NCI-H526 treated with DMSO at 0.1 percent for 48 hours (cell line): ENCODE measurements at regions not wholly inside any gene's neighbourhood (a gene's known extent, or its start where the extent isn't known, plus 50 kb on each side); places are given as distances from the start of the nearest gene placed in this dataset.
A peak's percentile ranks its signal among the peaks of the same experiment; 100 is the strongest.

Source experiments
- DNase-seq: peaks from one replicate; lab custom pipeline; 2025; lab: John Stamatoyannopoulos, UW

DNA sequence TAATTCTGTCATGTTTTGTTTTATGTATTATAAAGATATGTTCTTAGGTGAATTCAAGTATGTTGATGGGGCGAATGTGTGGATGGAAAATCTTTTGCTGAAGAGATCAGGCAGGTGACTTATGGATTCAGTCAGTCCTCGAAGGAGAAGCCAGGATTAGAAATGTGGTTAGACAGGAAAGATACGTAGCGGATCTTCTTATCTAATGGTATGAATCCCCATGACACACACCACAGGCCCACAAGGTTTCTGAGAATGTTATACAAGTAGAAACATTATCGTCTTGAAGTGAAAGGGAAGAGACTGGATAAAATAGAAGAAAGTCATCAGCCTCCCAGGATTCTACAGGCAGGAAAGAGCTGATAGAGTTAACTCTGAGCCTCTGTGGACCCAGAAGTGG, 69.0 kb upstream of the RFXAP start:
- no peak for DNase-seq

DNA sequence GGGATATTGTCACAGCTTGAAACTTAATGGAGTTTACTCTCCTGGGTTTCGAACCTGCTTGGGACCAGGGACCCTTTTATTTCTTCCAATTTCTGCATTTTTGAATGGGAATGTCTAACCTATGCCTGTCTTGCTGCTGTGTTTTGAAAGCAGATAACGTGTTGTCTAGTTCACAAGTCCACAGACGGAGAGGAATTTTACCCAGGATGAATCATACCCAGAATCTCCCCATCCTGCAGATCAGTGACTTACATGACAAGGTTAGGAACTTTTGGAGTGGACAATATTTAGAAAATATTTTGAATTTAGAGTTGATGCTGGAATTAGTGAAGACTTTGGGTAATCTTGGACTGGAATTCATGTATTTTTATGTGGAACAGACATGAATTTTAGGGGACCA, 68.6 kb upstream of the RFXAP start:
- DNase-seq: no peak

DNA sequence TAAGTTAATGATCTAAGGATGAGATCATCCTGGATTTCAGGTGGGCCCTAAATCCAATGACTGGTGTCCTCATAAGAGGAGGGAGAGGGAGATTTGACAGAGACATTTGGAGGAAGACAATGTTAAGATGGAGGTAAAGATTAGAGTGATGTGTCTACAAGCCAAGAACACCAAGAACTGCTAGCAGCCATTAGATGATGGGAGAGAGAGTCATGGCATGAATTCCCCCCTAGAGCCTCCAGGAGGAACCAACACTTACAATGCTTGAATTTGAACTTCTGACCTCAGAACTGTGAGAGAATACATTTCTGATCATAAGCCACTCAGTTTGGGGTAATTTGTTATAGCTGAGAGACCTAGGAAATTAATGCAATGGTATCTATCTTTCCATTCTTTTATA, 68.1 kb upstream of the RFXAP start:
- no peak for DNase-seq

DNA sequence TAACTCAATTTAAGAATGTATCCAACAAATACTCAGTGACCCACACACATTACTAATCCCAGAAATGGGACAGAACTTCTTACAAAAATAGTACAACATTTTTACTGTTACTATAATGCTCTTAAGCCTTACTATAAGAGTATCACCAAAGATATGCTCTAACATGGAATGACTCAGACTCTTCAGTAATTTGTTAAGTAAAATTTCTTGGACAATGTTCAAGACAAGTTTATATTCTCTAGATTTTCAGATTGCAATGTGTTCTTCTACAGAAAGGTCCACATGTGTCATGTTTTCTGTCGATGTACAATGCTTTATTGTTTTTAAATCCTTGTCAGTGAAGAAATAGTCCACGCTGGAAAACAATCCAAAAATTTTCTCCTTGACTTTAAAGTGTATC, 66.3 kb upstream of the RFXAP start:
- no peak for DNase-seq

DNA sequence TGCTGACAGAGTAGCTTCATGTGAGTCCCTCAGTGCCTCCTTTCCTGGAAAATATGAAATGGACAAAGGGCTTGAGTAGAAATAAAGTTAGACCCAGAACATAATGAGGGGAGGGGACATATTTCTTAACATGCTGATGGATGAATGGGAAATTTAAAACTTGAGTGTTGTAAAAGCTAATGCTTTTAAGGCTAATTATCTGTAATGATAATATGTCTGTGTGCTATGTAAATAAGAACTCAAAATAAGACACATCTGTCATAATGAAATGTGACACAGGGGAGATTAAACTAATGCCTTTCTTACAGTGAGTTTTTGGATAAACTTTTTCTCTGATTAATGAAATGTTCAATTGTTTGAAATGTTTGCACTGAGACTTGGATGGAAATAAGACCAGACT, 65.8 kb upstream of the RFXAP start:
- no peak for DNase-seq

DNA sequence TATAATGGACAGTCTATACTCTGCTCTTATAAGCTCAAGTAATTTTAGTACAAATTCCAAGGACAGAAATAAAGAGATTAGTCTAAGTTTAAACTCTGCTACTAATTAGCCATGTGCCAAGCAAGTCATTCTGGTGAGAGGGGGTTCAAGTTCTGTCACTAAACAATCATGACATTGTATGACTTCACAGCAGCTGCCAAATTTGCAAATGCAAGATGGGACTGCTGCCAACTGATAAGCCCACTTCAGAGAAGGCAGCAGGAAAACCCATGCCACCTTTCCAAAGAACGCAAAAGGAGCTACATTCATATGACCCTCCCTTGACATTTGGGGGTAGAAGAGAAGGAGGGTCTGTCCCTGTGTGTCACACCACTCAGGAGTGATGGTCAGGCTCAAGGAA, 60.7 kb upstream of the RFXAP start:
- DNase-seq: peak; percentile 78

DNA sequence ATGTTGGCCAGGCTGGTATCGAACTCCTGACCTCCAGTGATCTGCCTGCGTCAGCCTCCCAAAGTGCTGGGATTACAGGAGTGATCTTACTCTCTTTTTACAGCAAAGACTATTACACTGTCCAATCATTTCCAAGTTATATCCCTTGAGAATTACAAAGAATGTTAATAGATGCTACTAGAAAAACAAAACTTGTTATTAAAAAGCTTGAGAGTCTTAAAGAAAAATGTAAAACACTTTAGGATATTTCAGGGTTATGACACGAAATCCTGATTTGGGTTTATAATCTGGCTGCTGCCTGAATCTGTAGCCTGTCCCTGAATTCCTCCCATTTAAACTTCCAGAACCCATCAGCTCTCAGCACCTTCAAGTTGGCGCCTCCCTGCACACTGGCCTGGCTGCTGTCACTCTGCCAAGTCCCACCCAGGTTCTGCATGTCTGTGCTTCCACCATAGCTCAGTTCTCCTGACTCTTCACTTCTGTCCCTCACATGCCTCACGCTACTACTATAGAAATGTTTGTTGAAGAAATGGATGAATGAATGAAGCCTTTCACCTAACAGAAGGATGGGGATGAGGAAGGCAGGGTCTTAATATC, 55.8 kb upstream of the RFXAP start:
- no peak for DNase-seq

DNA sequence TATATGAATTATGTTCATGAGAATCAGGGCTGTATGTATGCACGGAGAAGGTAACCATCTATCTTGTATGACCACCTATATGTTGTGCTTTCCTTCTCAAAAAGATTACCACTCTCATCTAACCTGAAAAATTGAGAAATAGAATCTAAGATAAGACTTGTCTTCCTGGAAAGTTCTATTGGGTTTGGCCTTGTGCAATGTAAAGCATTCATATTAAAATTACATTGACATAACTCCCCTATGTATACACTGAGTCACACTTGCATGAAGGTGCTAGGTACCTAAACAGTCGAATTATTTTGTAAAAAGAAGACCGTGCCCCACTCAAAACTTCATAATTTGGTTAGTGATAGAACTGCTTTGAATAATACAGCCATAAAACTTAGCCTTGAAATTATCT, 54.5 kb upstream of the RFXAP start:
- no peak for DNase-seq

DNA sequence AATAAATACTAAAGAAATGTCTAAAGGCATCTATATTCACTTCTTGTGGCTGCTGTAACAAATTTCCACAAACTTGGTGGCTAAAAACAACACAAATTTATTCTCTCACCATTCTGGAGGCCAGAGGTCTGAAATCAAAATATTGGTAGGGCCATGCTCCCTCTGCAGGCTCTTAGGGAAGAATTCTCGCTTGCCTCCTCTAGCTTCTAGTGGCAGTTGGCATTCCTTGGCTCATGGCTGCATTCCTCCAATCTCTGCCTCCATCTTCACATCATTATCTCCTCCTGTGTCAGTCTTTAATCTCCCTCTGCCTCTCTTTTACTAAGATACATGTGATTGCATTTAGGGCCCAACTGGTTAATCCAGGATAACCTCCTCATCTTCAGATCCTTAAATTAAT, 54.1 kb upstream of the RFXAP start:
- DNase-seq: no peak

DNA sequence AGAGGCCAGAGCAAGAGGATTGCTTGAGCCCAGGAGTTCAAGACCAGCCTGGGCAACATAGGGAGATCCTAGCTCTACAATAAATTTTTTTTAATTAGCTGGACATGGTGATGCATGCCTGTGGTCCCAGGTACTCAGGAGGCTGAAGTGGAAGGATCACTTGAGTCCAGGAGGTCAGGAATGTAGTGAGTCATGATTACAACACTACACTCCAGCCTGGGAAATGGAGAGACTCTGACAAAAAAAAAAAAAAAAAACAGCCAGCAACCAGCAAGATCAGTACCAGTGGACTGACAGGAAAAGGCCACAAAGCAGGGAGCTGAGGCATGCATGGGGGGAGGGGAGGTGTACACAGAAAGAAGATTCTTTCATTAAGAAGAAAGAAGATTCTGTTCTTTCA, 52.7 kb upstream of the RFXAP start:
- no peak for DNase-seq

DNA sequence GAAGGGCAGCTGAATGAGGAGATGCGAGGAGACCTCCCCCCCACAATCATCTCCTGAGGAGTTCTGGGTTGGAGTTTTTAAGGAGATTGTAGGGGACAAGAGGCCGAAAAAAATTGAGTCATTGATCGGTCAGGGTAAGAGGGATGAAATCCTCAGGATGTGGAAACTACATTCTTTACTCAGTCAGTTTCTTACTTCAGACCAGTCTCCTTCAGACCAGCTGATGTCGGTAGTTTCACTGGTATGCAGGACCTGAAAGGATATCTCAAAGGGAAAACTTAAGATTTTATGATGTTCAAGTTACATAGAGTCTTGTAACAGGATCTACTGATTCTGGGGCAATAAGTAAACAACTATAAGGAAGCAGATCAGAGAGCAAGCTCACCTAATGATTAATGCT, 51.7 kb upstream of the RFXAP start:
- DNase-seq: no peak

DNA sequence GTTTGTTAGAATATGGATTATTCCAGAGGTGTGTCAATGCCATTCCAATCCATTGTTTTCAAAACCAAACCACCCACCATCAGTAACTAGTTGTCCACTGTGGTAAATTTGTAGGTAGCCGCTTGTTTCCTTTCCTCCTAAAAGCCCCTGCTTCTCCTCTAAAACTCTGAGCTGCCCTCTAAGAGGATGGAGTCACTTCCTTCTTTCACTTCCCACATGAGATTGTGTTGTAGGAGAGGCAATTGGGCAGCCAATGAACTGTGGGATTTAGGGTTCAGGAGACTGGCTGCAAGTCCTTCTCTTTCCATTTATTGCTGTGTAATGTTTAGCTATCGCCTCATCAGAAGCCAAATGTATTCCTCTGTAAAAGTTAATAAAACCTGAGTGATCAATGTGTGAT, 49.9 kb upstream of the RFXAP start:
- DNase-seq: no peak
